SJSA1 (cell line): ENCODE measurements at regions not wholly inside any gene's neighbourhood (a gene's known extent, or its start where the extent isn't known, plus 50 kb on each side); places are given as distances from the start of the nearest gene placed in this dataset.
"Not testable (repeated sequence)": the region's sequence is repeated elsewhere in the genome, so short reads cannot be mapped to it uniquely, and the experiment has no call there.

Source experiments
- DNase-seq, 2 experiments: peaks; one replicate each; pipeline ENCODE4 v3.0.0-alpha.2; 2015 to 2020; ENCODE audit warnings: low spot score in 2 of 2, low read depth in 1 of 2
- H3K27ac ChIP-seq: fragments of 250-450 bp; sonication (Bioruptor Pico); 2 replicates; pipeline ENCODE4 v1.5.1; 2020; ENCODE audit warnings: mild to moderate bottlenecking, moderate library complexity
- H3K27me3 ChIP-seq: fragments of 250-450 bp; sonication (Bioruptor Pico); replicated peaks from 2 replicates; pipeline ENCODE4 v1.5.1; 2020; ENCODE audit warnings: mild to moderate bottlenecking, moderate library complexity
- H3K36me3 ChIP-seq: fragments of 250-450 bp; sonication (Bioruptor Pico); 2 replicates; pipeline ENCODE4 v1.5.1; 2020; ENCODE audit warnings: mild to moderate bottlenecking
- H3K4me1 ChIP-seq: fragments of 250-450 bp; sonication (Bioruptor Pico); replicated peaks from 2 replicates; pipeline ENCODE4 v1.6.1; 2021; ENCODE audit warnings: mild to moderate bottlenecking
- H3K4me3 ChIP-seq: fragments of 250-450 bp; sonication (Bioruptor Pico); 2 replicates; pipeline ENCODE4 v1.5.1; 2020; ENCODE audit warnings: mild to moderate bottlenecking
- H3K9me3 ChIP-seq: fragments of 250-450 bp; sonication (Bioruptor Pico); replicated peaks from 2 replicates; pipeline ENCODE4 v1.5.1; 2020; ENCODE audit warnings: mild to moderate bottlenecking

DNA sequence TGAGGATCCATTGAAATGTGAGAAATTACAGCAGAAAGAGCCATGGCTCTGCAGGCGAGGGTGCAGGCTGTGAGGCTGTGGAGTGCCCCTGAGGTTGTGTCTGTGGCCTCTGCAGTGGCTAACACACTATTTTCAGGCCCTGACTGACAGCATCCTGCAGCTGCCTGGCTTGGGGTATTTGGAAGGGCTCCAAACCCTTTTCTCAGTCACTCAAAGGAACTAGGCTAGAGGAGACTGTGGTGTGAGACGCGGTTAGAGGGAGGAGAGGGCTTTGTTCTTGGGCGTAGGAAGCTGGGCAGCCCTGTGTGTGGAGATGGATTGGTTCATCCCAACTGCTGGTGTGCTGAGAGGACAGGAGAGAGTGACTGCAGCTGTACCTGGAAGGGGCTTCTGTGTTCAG is 134.9 kb downstream of the RAMP3 start:
- Histone ChIP-seq H3K27me3 (no peaks in the 10 kb centered on the region), H3K4me3 (no peak overlapping the region), H3K36me3 (no peaks in the 10 kb centered on the region), H3K9me3 (no peaks in the 10 kb centered on the region), H3K27ac (no peak overlapping the region), H3K4me1 (no peaks in the 10 kb centered on the region)
- DNase-seq, result no peak

- Histone ChIP-seq H3K9me3 (no peaks in the 10 kb centered on the region), H3K4me1 (no peaks in the 10 kb centered on the region), H3K27me3 (no peaks in the 10 kb centered on the region), H3K36me3 (no peaks in the 10 kb centered on the region), H3K27ac (no peak overlapping the region), H3K4me3 (no peak overlapping the region)
- no peak for DNase-seq
Measured at GRCh38 chr7:45293295-45293942, 135.8 kb downstream of the RAMP3 start.

- H3K4me1 ChIP-seq, result no peaks in the 10 kb centered on the region
- H3K27ac ChIP-seq, result no peak overlapping the region
- H3K27me3 ChIP-seq, result no peaks in the 10 kb centered on the region
- no peaks in the 10 kb centered on the region for H3K9me3 ChIP-seq
- H3K36me3 ChIP-seq, result no peaks in the 10 kb centered on the region
- DNase-seq, result no peak
- no peak overlapping the region for H3K4me3 ChIP-seq
Measured at GRCh38 chr7:45294559-45294958, 137.0 kb downstream of the RAMP3 start.

DNA sequence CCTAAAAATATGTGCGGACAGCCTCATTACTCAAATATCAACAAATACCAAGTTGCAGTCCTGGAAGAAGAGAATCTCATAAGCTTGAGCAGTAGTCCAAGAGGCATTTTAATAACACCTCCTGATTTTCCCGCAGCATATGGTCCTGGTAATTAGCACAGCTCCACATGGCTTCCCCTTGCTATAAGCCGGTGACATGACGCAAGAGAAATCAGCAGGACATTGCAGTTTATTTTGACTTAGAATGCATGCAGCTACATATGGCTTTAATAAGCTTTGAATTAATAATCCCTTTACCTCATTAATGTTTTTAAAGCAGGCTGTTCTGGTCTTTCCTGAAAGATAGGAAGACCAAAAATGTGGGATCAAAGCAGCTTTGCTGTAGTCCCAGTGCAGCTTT is 137.6 kb downstream of the RAMP3 start:
- H3K4me1 ChIP-seq, result no peaks in the 10 kb centered on the region
- no peaks in the 10 kb centered on the region for H3K9me3 ChIP-seq
- no peaks in the 10 kb centered on the region for H3K36me3 ChIP-seq
- no peak for DNase-seq
- H3K4me3 ChIP-seq, result no peak overlapping the region
- H3K27me3 ChIP-seq, result no peaks in the 10 kb centered on the region
- no peak overlapping the region for H3K27ac ChIP-seq

DNA sequence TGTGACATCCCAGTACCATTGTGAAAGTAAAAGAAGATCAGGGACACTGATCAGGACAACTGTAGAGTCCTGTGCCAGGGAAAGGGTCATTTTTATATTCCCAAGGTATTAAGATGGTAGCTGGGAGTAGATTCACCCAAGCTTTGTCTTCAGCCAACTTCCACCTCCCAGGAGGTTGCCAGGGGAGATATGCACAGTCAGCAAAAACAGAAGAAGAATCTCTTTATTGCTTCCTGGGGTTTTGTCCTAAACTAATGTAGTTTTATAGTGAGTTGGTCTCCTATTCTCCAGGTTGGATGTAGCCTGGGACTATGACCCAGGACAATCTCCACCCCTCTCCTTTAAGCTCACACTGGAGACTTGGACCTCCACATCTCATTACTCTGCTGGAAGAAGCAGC is 139.2 kb downstream of the RAMP3 start:
- Histone ChIP-seq H3K36me3 (no peaks in the 10 kb centered on the region), H3K27me3 (no peaks in the 10 kb centered on the region), H3K4me1 (no peaks in the 10 kb centered on the region), H3K27ac (no peak overlapping the region), H3K9me3 (no peaks in the 10 kb centered on the region), H3K4me3 (no peak overlapping the region)
- DNase-seq, result no peak

- no peak for DNase-seq
- H3K4me3 ChIP-seq, result no peak overlapping the region
- no peak overlapping the region for H3K27ac ChIP-seq
- H3K36me3 ChIP-seq, result no peaks in the 10 kb centered on the region
- no peaks in the 10 kb centered on the region for H3K4me1 ChIP-seq
- no peaks in the 10 kb centered on the region for H3K9me3 ChIP-seq
- H3K27me3 ChIP-seq, result no peaks in the 10 kb centered on the region
Measured at GRCh38 chr7:45306752-45307305, 149.2 kb downstream of the RAMP3 start.

DNA sequence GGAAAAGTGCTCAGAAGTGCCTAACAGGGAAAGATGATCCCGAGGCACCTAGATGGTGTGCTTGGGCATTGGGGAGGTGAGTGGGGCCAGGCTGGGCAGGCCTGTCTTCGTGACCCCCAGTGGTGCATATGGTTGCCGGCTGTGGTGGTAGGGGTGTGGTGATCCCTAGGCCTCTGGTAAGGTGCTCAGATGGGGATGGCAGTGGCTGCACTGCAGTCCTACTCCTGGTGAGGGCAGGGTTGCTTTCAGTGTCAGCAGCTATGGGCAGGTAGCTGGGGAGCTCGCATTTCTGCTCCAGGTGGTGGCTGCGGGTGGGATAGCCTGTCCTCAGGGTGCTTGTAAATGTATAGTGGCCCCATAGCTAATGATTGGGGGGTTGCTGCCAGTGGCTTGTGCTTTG is 154.0 kb downstream of the RAMP3 start:
- Histone ChIP-seq H3K4me3 (no peak overlapping the region), H3K27ac (no peak overlapping the region), H3K4me1 (no peaks in the 10 kb centered on the region), H3K9me3 (no peaks in the 10 kb centered on the region), H3K36me3 (no peaks in the 10 kb centered on the region), H3K27me3 (no peaks in the 10 kb centered on the region)
- no peak for DNase-seq

DNA sequence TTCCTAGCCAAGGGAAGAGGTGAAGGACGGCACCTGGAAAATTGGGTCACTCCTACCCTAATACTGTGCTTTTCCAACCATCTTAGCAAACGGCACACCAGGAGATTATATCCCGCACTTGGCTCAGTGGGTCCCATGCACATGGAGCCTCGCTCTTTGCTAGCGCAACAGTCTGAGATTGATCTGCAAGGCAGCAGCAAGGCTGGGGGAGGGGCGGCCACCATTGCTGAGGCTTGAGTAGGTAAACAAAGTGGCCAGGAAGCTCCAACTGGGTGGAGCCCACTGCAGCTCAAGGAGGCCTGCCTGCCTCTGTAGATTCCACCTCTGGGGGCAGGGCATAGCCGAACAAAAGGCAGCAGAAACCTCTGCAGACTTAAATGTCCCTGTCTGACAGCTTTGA is 157.9 kb downstream of the RAMP3 start:
- not testable (repeated sequence) for H3K27me3 ChIP-seq, H3K9me3 ChIP-seq, DNase-seq, H3K4me3 ChIP-seq, H3K36me3 ChIP-seq, H3K27ac ChIP-seq, H3K4me1 ChIP-seq

DNA sequence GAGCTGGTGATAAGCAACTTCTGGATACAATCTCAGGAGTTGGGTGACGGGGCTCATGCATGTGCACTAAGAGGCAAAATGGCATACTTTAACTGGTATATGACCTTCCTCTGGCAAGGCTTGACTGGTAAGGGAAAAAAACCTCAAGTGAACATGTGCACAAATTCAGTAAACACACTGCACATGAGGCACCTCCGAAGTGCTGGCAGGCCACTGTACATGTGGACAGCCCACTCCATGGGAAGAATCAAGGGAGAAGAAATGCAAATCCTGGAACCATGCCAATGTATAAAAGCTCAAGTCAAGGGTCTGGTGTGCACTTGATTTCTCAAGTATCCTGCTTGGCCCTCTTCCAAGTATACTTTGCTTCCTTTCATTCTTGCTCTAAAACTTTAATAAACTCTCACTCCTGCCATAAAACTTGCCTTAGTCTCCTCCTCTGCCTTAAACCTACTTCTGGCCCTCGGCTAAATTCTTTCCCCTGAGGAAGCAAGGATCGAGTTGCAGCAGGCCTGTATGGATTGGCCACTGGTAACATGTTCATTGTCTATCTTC is 167.2 kb downstream of the RAMP3 start:
- no peaks in the 10 kb centered on the region for H3K27me3 ChIP-seq
- H3K36me3 ChIP-seq, result no peaks in the 10 kb centered on the region
- no peak overlapping the region for H3K4me3 ChIP-seq
- DNase-seq, result no peak
- no peaks in the 10 kb centered on the region for H3K9me3 ChIP-seq
- H3K4me1 ChIP-seq, result no peaks in the 10 kb centered on the region
- no peak overlapping the region for H3K27ac ChIP-seq

DNA sequence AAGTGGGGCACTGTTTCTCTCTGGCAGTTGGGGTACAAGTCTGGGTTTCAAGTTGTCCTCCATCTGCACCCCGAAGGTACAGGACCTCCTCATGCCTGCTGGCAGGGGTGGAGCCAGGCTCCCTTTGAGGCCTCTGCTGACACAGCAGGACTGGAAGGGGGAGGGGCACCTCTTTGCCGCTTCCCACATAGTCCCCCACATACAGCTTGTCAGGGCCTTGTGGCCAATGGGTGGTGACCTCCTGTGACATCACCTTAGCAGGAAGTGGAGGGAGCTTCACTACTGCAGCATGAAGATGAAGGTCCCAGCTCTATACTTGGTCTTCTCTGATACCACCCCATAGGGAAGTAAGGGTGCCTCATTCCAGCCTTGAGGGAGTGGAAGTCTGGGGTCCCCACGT is 167.8 kb downstream of the RAMP3 start:
- Histone ChIP-seq H3K4me1 (no peaks in the 10 kb centered on the region), H3K9me3 (no peaks in the 10 kb centered on the region), H3K36me3 (no peaks in the 10 kb centered on the region), H3K27me3 (no peaks in the 10 kb centered on the region), H3K4me3 (no peak overlapping the region), H3K27ac (no peak overlapping the region)
- DNase-seq, result no peak

DNA sequence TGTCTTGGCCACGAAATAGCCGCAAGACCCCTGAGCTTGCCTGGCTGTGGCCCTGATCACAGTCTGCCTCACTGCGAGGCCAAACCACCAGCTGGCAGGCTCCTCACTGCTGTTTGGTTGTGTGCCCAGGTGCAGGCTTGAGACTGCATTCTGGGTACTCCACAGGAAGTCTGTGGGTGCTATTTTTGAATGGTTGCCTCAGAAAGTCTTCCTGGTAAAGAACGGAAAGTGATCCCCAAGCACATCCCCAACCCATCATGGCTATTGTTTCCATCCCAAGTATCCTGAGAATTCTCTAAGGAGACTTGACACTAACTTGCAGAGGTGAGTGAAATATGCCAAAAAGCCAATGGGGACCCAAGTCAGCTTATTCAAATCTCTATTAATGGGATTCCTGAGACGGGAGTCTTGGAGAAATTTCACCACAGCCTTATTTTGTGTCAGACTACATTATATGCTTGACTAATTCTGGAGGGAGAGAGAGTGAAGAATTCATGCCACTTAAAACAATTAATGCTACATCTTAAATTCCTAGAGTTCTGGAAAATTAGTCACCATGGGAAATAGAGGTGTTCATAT is 170.9 kb downstream of the RAMP3 start:
- Histone ChIP-seq H3K36me3 (no peaks in the 10 kb centered on the region), H3K27me3 (no peaks in the 10 kb centered on the region), H3K27ac (no peak overlapping the region), H3K9me3 (no peaks in the 10 kb centered on the region), H3K4me3 (no peak overlapping the region), H3K4me1 (no peaks in the 10 kb centered on the region)
- no peak for DNase-seq

- no peak overlapping the region for H3K4me3 ChIP-seq
- H3K27ac ChIP-seq, result no peak overlapping the region
- H3K4me1 ChIP-seq, result no peaks in the 10 kb centered on the region
- no peaks in the 10 kb centered on the region for H3K27me3 ChIP-seq
- H3K9me3 ChIP-seq, result no peaks in the 10 kb centered on the region
- no peaks in the 10 kb centered on the region for H3K36me3 ChIP-seq
- no peak for DNase-seq
Measured at GRCh38 chr7:45331563-45331962, 174.0 kb downstream of the RAMP3 start.

DNA sequence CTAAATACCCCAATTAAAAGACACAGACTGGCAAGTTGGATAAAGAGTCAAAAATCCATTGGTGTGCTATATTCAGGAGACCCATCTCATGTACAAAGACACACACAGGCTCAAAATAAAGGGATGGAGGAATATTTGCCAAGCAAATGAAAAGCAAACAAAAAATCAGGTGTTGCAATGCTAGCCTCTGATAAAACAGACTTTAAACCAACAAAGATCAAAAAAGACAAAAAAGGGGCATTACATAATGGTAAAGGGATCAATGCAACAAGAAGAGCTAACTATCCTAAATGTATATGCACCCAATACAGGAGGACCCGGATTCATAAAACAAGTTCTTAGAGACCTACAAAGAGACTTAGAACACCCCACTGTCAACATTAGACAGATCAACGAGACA is 177.4 kb downstream of the RAMP3 start:
- not testable (repeated sequence) for H3K27ac ChIP-seq, H3K9me3 ChIP-seq, H3K27me3 ChIP-seq, H3K36me3 ChIP-seq, H3K4me1 ChIP-seq, H3K4me3 ChIP-seq, DNase-seq

GRCh38 chr7:45342236-45342635 is 184.6 kb downstream of the RAMP3 start:
- no peaks in the 10 kb centered on the region for H3K36me3 ChIP-seq
- no peaks in the 10 kb centered on the region for H3K9me3 ChIP-seq
- no peak overlapping the region for H3K27ac ChIP-seq
- no peaks in the 10 kb centered on the region for H3K4me1 ChIP-seq
- DNase-seq, result no peak
- H3K4me3 ChIP-seq, result no peak overlapping the region
- H3K27me3 ChIP-seq, result peaks cover 3% of the 10 kb centered on the region; the same call in 1 of the 2 replicates
